IPS-20b (cell line): ENCODE measurements at regions not wholly inside any gene's neighbourhood (a gene's known extent, or its start where the extent isn't known, plus 50 kb on each side); places are given as distances from the start of the nearest gene placed in this dataset.

Experiments used
- H3K27ac ChIP-seq: one replicate; pipeline ENCODE4 v1.5.1; 2013; ENCODE audit warnings: low read length
- H3K27me3 ChIP-seq: 2 replicates; pipeline ENCODE4 v1.6.1; 2013; ENCODE audit warnings: mild to moderate bottlenecking, low read length, inconsistent platforms; ENCODE audit not compliant: insufficient read depth
- H3K36me3 ChIP-seq: 2 replicates; pipeline ENCODE4 v1.6.1; 2013; ENCODE audit warnings: low read depth, mild to moderate bottlenecking, inconsistent platforms, low read length, moderate library complexity; ENCODE audit not compliant: insufficient read depth
- H3K4me1 ChIP-seq: 2 replicates; pipeline ENCODE4 v1.6.1; 2013; ENCODE audit warnings: mild to moderate bottlenecking, control low read depth, inconsistent platforms, low read length, moderate library complexity; ENCODE audit not compliant: insufficient read depth
- H3K4me3 ChIP-seq: 2 replicates; pipeline ENCODE4 v1.5.1; 2013; ENCODE audit warnings: mild to moderate bottlenecking, low read length, inconsistent platforms
- H3K9ac ChIP-seq: 2 replicates; pipeline ENCODE4 v1.6.1; 2013; ENCODE audit warnings: low read depth, mild to moderate bottlenecking, inconsistent platforms, low read length, moderate library complexity
- H3K9me3 ChIP-seq: 2 replicates; pipeline ENCODE4 v1.6.1; 2013; ENCODE audit warnings: mild to moderate bottlenecking, low read depth, low read length, inconsistent platforms; ENCODE audit not compliant: insufficient read depth

- no peaks in the 10 kb centered on the region for H3K36me3 ChIP-seq
- no peak overlapping the region for H3K9ac ChIP-seq
- H3K27me3 ChIP-seq, result no peaks in the 10 kb centered on the region
- H3K4me3 ChIP-seq, result no peak overlapping the region
- peaks cover 8% of the 10 kb centered on the region; the same call in 1 of the 2 replicates for H3K4me1 ChIP-seq
- H3K9me3 ChIP-seq, result no peaks in the 10 kb centered on the region
- H3K27ac ChIP-seq, result no peak overlapping the region
Measured at GRCh38 chr18:53747210-53747609, 477.3 kb downstream of the MBD2 start.

GRCh38 chr18:53745986-53746385 is 478.5 kb downstream of the MBD2 start:
- Histone ChIP-seq H3K27ac (no peak overlapping the region), H3K36me3 (no peaks in the 10 kb centered on the region), H3K4me3 (no peak overlapping the region), H3K4me1 (peaks cover 8% of the 10 kb centered on the region; the same call in 1 of the 2 replicates), H3K9ac (no peak overlapping the region), H3K27me3 (no peaks in the 10 kb centered on the region), H3K9me3 (no peaks in the 10 kb centered on the region)

DNA sequence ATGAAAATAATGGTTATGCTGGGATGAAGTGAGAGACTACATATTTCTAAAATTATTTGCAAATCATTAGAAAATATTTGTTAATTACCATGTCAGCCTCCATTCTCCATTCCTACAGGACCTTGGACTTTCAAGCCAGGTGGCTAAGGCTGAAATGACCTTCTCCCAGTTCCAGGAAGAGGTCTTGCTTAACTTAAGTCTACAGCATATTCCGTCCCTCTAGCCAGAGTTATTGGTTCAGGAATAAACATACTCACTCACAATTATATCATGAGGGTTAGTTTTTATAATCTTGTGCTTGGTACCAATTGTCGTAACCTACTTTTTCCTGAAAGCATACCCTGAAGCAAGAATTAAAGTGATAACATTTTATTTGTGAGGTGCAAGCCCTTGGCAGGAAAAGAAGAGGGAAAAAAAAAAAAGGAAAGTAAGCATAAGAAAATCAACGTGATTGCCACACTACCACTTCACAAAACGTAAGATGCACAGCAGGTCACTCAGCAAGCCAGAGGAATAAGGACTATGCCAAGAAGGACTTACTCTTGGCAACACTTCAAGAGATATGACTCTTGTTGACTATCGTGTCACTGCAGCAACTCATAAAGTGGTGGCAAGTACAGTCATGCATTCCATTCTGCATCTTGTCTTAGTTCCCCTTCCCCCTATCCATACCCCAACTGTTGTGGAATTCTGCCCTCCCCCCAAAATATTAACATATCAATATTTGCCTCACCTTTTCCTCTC is 479.1 kb downstream of the MBD2 start:
- Histone ChIP-seq H3K4me1 (peaks cover 8% of the 10 kb centered on the region; the same call in 1 of the 2 replicates), H3K9me3 (no peaks in the 10 kb centered on the region), H3K36me3 (no peaks in the 10 kb centered on the region), H3K27me3 (no peaks in the 10 kb centered on the region), H3K9ac (no peak overlapping the region), H3K27ac (no peak overlapping the region), H3K4me3 (no peak overlapping the region)

- Histone ChIP-seq H3K4me1 (no peaks in the 10 kb centered on the region), H3K27me3 (no peaks in the 10 kb centered on the region), H3K27ac (no peak overlapping the region), H3K36me3 (no peaks in the 10 kb centered on the region), H3K9me3 (no peaks in the 10 kb centered on the region), H3K9ac (no peak overlapping the region), H3K4me3 (no peak overlapping the region)
Measured at GRCh38 chr18:53739700-53740099, 484.8 kb downstream of the MBD2 start.

DNA sequence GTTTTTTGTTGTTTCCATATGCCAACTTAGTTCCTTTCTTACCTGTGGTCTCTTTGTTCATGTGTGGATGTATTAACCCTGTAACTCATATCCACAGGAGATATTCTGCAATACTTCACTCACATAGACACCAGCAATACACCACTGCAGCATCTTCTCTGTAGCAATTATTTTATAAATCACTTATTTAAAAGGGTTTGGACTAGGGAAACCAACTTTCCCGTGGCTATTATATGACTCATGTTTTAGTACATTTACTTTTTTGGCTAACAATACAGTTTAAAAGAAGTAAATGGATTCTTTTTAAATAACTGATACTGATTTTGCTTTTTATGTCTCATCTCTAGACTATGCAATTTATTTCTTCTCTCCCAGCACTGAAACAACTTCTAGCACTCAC is 488.9 kb downstream of the MBD2 start:
- Histone ChIP-seq H3K9me3 (no peaks in the 10 kb centered on the region), H3K9ac (no peak overlapping the region), H3K36me3 (no peaks in the 10 kb centered on the region), H3K27me3 (no peaks in the 10 kb centered on the region), H3K4me1 (no peaks in the 10 kb centered on the region), H3K27ac (no peak overlapping the region), H3K4me3 (no peak overlapping the region)

GRCh38 chr18:53715243-53715853 is 509.1 kb downstream of the MBD2 start:
- H3K4me3 ChIP-seq, result no peak overlapping the region
- H3K9me3 ChIP-seq, result no peaks in the 10 kb centered on the region
- H3K36me3 ChIP-seq, result no peaks in the 10 kb centered on the region
- H3K9ac ChIP-seq, result no peak overlapping the region
- H3K27me3 ChIP-seq, result no peaks in the 10 kb centered on the region
- peaks cover 9% of the 10 kb centered on the region; the same call in 1 of the 2 replicates for H3K4me1 ChIP-seq
- H3K27ac ChIP-seq, result no peak overlapping the region

DNA sequence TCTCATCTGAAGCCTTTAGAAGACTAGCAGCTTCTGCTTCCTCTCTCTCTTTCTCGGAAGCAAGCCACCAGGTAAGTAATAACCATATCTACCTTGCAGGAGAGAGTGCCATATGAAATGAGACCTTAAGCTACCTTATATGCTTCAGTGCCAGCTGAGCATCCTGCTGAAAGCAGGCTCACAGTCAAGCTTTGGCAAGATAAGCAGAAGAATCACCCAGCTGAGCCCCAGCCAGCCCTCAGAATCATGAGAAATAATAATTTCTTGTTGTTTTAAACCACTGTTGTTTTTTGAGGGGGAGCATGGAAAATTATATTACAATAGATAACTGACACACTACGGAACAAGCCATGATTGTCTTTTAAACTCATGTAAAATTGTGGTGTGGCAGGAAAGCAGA is 514.4 kb downstream of the MBD2 start:
- Histone ChIP-seq H3K9me3 (no peaks in the 10 kb centered on the region), H3K4me3 (no peak overlapping the region), H3K27ac (no peak overlapping the region), H3K9ac (no peak overlapping the region), H3K36me3 (no peaks in the 10 kb centered on the region), H3K27me3 (no peaks in the 10 kb centered on the region), H3K4me1 (peaks cover 2% of the 10 kb centered on the region; the same call in 1 of the 2 replicates)

DNA sequence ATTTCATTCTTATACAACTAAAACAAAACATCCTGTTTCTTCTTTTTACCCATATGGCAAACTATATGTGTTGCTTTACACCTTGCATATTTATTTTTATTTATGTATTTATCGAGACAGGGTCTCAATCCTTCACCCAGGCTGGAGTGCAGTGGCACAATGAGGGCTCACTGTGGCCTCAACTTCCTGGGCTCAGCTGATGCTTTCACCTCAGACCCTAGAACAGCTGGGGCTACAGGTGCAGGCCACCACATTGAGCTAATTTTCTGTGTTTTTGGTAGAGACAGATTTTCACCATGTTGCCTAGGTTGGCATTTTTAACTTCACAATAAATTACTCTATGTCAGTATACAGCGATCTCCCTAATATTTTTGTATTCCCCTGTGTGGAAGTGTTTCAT is 522.0 kb downstream of the MBD2 start:
- H3K27ac ChIP-seq, result no peak overlapping the region
- H3K36me3 ChIP-seq, result no peaks in the 10 kb centered on the region
- no peaks in the 10 kb centered on the region for H3K27me3 ChIP-seq
- H3K9ac ChIP-seq, result no peak overlapping the region
- H3K4me3 ChIP-seq, result no peak overlapping the region
- H3K4me1 ChIP-seq, result no peaks in the 10 kb centered on the region
- H3K9me3 ChIP-seq, result no peaks in the 10 kb centered on the region

- Histone ChIP-seq H3K36me3 (no peaks in the 10 kb centered on the region), H3K27ac (no peak overlapping the region), H3K9me3 (no peaks in the 10 kb centered on the region), H3K4me3 (no peak overlapping the region), H3K9ac (no peak overlapping the region), H3K4me1 (no peaks in the 10 kb centered on the region), H3K27me3 (no peaks in the 10 kb centered on the region)
Measured at GRCh38 chr18:53701697-53702096, 522.8 kb downstream of the MBD2 start.

DNA sequence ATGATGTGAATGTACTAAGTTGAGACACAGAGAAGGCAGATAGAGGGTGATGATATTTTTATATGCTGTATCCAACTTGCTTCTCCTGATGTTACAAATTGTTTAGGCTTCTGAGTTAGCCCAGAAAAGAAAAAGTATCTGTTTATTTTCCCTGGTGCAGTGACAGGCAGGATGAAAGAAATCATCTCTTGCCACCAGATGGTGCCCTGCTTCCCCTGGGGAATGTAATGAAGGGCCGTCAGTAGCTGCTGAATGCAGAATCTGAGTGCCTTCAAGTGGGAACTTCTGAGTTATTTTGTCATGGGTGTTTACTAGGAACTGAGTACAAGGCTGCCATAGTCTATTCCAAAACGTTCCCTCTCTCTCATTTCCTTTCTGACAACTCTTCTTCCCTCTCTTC is 525.6 kb downstream of the MBD2 start:
- no peaks in the 10 kb centered on the region for H3K27me3 ChIP-seq
- no peak overlapping the region for H3K4me3 ChIP-seq
- H3K9me3 ChIP-seq, result no peaks in the 10 kb centered on the region
- H3K4me1 ChIP-seq, result peaks cover 2% of the 10 kb centered on the region; the same call in 1 of the 2 replicates
- no peak overlapping the region for H3K9ac ChIP-seq
- H3K36me3 ChIP-seq, result no peaks in the 10 kb centered on the region
- H3K27ac ChIP-seq, result no peak overlapping the region

DNA sequence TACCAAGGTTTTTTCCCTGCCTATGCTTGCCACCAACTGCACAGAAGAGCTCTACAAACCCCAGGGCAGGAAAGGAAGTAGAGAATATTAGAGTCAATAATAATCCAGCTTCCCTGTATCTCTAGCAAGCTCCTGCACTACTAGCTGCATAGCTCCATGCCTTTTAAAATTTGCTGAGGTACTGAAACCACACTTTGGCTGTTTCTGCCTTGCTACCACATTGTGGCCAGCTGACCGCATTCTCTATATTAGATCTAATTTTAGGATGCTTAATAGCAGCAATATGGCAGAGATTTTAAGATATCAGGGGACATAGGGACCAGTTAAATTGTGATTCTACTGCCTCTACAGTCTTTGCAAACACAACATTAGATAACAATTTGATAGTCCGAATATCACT is 534.6 kb downstream of the MBD2 start:
- no peak overlapping the region for H3K4me3 ChIP-seq
- no peaks in the 10 kb centered on the region for H3K27me3 ChIP-seq
- no peaks in the 10 kb centered on the region for H3K36me3 ChIP-seq
- H3K4me1 ChIP-seq, result no peaks in the 10 kb centered on the region
- H3K27ac ChIP-seq, result no peak overlapping the region
- H3K9me3 ChIP-seq, result no peaks in the 10 kb centered on the region
- no peak overlapping the region for H3K9ac ChIP-seq

- H3K9ac ChIP-seq, result no peak overlapping the region
- no peak overlapping the region for H3K4me3 ChIP-seq
- H3K27ac ChIP-seq, result no peak overlapping the region
- no peaks in the 10 kb centered on the region for H3K27me3 ChIP-seq
- H3K4me1 ChIP-seq, result no peaks in the 10 kb centered on the region
- no peaks in the 10 kb centered on the region for H3K9me3 ChIP-seq
- no peaks in the 10 kb centered on the region for H3K36me3 ChIP-seq
Measured at GRCh38 chr18:53686965-53687364, 537.5 kb downstream of the MBD2 start.
